ENCODE measurements at regions not wholly inside any gene's neighbourhood (a gene's known extent, or its start where the extent isn't known, plus 50 kb on each side); places are given as distances from the start of the nearest gene placed in this dataset.

DNA sequence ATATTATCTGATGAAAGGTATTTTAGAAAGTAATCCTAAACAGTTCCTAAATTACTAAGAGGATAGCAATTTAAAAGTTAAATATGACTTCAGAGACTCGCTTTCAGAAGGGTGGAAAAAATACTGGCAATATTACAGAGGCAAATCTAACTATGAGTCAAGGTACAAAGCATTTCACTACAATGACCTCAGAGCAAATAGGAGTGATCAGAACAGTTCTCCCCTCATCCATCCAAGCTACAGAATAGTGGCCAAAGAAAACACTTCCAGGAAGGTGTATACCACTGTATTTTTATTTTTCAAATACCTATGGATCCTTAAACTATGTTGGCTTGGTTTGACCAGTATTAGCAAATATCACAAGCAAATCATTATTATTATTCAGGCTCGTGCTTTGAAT is 112.8 kb upstream of the ODAD2 start:
- no peak overlapping the region for H3K4me2 ChIP-seq (ENCODE audit: insufficient read depth, low read length)
- no peak overlapping the region for H3K27ac ChIP-seq (ENCODE audit: extremely low read depth, low read depth, low read length)
- H3K9me1 ChIP-seq (ENCODE audit: control insufficient read depth, insufficient read depth, low read length): no peaks in the 10 kb centered on the region
- no peaks in the 10 kb centered on the region for H4K20me1 ChIP-seq (replicated peaks; ENCODE audit: control insufficient read depth, insufficient read depth, low read length)
- no peaks in the 10 kb centered on the region for H3K36me3 ChIP-seq (ENCODE audit: control insufficient read depth, insufficient read depth, low read length)
- H3K9ac ChIP-seq (ENCODE audit: insufficient read depth in 1 of 2, low read depth in 2 of 2, low read length in 2 of 2): no peak overlapping the region
- no peaks in the 10 kb centered on the region for H3K79me2 ChIP-seq (ENCODE audit: control insufficient read depth, insufficient read depth, low read length)
- intact Hi-C loops (cut with micrococcal nuclease): no loop called here
- no peak for ATAC-seq
- DNase-seq (ENCODE audit: extremely low read depth in 1 of 4, low spot score in 3 of 4): no peak
- TF ChIP-seq ZNF584 (CRISPR knock-in tag; IDR thresholded peaks at IDR 0.05; ENCODE audit: low read depth): no peak
- H3K4me3 ChIP-seq: no peak overlapping the region
- H2AFZ ChIP-seq (ENCODE audit: low read depth, low read length): no peak overlapping the region
- no peaks in the 10 kb centered on the region; a peak in 1 of 5 replicates for H3K27me3 ChIP-seq (ENCODE audit: control insufficient read depth in 2 of 2, insufficient read depth in 2 of 2, low read length in 2 of 2)
- ChIA-PET CTCF (ENCODE audit: low intra/inter-chr PET ratio) (no interaction called here), POLR2A (no interaction called here)
- H3K4me1 ChIP-seq (replicated peaks in 1 of 2; ENCODE audit: control insufficient read depth in 2 of 2, insufficient read depth in 2 of 2, low read length in 2 of 2): no peaks in the 10 kb centered on the region
- H3K9me3 ChIP-seq (replicated peaks; ENCODE audit: control insufficient read depth, insufficient read depth, low read depth, low read length): no peaks in the 10 kb centered on the region
- no peak for FAIRE-seq
- WGBS (ENCODE audit: insufficient coverage, low coverage, missing lambda C conversion rate): 0% methylated on average over 2 of the region's 2 CpGs
- BruUV-seq (replicated peaks): no TSS peak
- in situ Hi-C loops (cut with MboI): no loop called here

- Histone ChIP-seq H3K27ac (ENCODE audit: extremely low read depth, low read depth, low read length) (no peak overlapping the region), H3K4me3 (no peak overlapping the region), H3K9me3 (replicated peaks; ENCODE audit: control insufficient read depth, insufficient read depth, low read depth, low read length) (no peaks in the 10 kb centered on the region), H4K20me1 (replicated peaks; ENCODE audit: control insufficient read depth, insufficient read depth, low read length) (no peaks in the 10 kb centered on the region), H3K27me3 (ENCODE audit: control insufficient read depth in 2 of 2, insufficient read depth in 2 of 2, low read length in 2 of 2) (peaks cover 0 to 5% of the 10 kb centered on the region in 2 experiments; a peak in 1 of 5 replicates), H2AFZ (ENCODE audit: low read depth, low read length) (no peak overlapping the region), H3K4me1 (replicated peaks in 1 of 2; ENCODE audit: control insufficient read depth in 2 of 2, insufficient read depth in 2 of 2, low read length in 2 of 2) (no peaks in the 10 kb centered on the region), H3K4me2 (ENCODE audit: insufficient read depth, low read length) (no peak overlapping the region), H3K9me1 (ENCODE audit: control insufficient read depth, insufficient read depth, low read length) (no peaks in the 10 kb centered on the region), H3K79me2 (ENCODE audit: control insufficient read depth, insufficient read depth, low read length) (no peaks in the 10 kb centered on the region), H3K9ac (ENCODE audit: insufficient read depth in 1 of 2, low read depth in 2 of 2, low read length in 2 of 2) (no peak overlapping the region), H3K36me3 (ENCODE audit: control insufficient read depth, insufficient read depth, low read length) (no peaks in the 10 kb centered on the region)
- no TSS peak for BruUV-seq (replicated peaks)
- in situ Hi-C loops (cut with MboI) (no loop called here), intact Hi-C loops (cut with micrococcal nuclease) (no loop called here)
- POLR2A ChIA-PET: no interaction called here
- DNase-seq (ENCODE audit: extremely low read depth in 1 of 4, low spot score in 3 of 4) (no peak), ATAC-seq (no peak), FAIRE-seq (no peak)
- CTCF ChIA-PET (ENCODE audit: low intra/inter-chr PET ratio): no interaction called here
- TF ChIP-seq ZNF79 (CRISPR knock-in tag; IDR thresholded peaks at IDR 0.05; ENCODE audit: low read depth) (no peak), E2F4 (CRISPR knock-in tag; IDR thresholded peaks at IDR 0.05; ENCODE audit: low read depth) (no peak), ZNF77 (CRISPR knock-in tag; IDR thresholded peaks at IDR 0.05) (no peak), FOXM1 (IDR thresholded peaks at IDR 0.05; ENCODE audit: low read depth) (no peak), FOXM1 (CRISPR knock-in tag; IDR thresholded peaks at IDR 0.05; ENCODE audit: low read depth) (no peak), GTF2A2 (tag; IDR thresholded peaks at IDR 0.05) (no peak)
- TF ChIP-seq, protein P1, sequence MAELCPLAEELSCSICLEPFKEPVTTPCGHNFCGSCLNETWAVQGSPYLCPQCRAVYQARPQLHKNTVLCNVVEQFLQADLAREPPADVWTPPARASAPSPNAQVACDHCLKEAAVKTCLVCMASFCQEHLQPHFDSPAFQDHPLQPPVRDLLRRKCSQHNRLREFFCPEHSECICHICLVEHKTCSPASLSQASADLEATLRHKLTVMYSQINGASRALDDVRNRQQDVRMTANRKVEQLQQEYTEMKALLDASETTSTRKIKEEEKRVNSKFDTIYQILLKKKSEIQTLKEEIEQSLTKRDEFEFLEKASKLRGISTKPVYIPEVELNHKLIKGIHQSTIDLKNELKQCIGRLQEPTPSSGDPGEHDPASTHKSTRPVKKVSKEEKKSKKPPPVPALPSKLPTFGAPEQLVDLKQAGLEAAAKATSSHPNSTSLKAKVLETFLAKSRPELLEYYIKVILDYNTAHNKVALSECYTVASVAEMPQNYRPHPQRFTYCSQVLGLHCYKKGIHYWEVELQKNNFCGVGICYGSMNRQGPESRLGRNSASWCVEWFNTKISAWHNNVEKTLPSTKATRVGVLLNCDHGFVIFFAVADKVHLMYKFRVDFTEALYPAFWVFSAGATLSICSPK (IDR thresholded peaks at IDR 0.05; ENCODE audit: borderline replicate concordance): no peak
- under 1% methylated on average over 8 of the region's 8 CpGs for WGBS (ENCODE audit: insufficient coverage, low coverage, missing lambda C conversion rate)
Measured at GRCh38 chr10:28105561-28105960, 106.7 kb upstream of the ODAD2 start.
